Dendritic cell treated with granulocyte-macrophage colony-stimulating factor and Interleukin-4, amounts not matched to agents 40 ng/mL and 50 ng/mL, for 4 days (primary cell): ENCODE measurements at regions not wholly inside any gene's neighbourhood (a gene's known extent, or its start where the extent isn't known, plus 50 kb on each side); places are given as distances from the start of the nearest gene placed in this dataset.
"Not testable (repeated sequence)": the region's sequence is repeated elsewhere in the genome, so short reads cannot be mapped to it uniquely, and the experiment has no call there.

Experiments used
- H3K27ac Mint-ChIP-seq: one replicate; pipeline ENCODE4 v1.8.0; 2022; ENCODE audit warnings: mild to moderate bottlenecking, mixed read lengths
- H3K27me3 Mint-ChIP-seq: one replicate; pipeline ENCODE4 v1.8.0; 2022; ENCODE audit warnings: mild to moderate bottlenecking, mixed read lengths
- H3K36me3 Mint-ChIP-seq: one replicate; pipeline ENCODE4 v1.8.0; 2022; ENCODE audit warnings: low read depth, mixed read lengths
- H3K4me1 Mint-ChIP-seq: one replicate; pipeline ENCODE4 v1.8.0; 2022; ENCODE audit warnings: low read depth, mixed read lengths
- H3K4me3 Mint-ChIP-seq: one replicate; pipeline ENCODE4 v1.8.0; 2022; ENCODE audit warnings: mild to moderate bottlenecking, moderate library complexity, mixed read lengths
- H3K9me3 Mint-ChIP-seq: one replicate; pipeline ENCODE4 v1.8.0; 2022; ENCODE audit warnings: mixed read lengths
- intact Hi-C: fragments of 100-400 bp; cut with micrococcal nuclease; formaldehyde crosslinking; loops from one replicate; pipeline ENCODE4 v1.15.0; 2022

DNA sequence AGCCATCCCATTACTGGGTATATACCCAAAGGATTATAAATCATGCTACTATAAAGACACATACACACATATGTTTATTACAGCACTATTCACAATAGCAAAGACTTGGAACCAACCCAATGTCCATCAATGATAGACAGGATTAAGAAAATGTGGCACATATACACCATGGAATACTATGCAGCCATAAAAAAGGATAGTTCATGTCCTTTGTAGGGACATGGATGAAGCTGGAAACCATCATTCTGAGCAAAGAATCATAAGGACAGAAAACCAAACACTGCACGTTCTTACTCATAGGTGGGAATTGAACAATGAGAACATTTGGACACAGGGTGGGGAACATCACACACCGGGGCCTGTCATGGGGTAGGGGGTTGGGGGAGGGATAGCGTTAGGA, 60.3 kb upstream of the NMU start:
- intact Hi-C loops, H3K27me3 Mint-ChIP-seq, H3K36me3 Mint-ChIP-seq, H3K4me3 Mint-ChIP-seq, H3K9me3 Mint-ChIP-seq, H3K4me1 Mint-ChIP-seq, H3K27ac Mint-ChIP-seq: not testable (repeated sequence)

DNA sequence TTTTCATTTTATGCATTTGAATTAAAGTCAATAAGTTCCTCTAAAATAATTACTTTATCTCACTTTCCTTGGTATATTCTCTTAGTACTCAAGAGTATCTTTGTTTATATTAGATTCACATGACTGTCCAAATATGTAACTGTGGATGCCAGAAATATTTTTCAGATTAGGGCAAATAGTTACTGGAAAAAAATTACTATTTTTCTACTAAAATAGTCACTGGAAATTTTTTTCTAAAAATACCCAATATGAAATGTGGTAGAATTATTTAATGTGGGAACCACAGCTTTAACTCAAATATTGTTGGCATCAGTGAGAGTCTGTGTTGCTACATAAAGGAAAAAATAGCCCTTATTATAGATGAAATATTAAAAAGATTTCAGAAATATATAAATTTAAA, 70.4 kb upstream of the NMU start:
- Mint-ChIP-seq H3K4me3 (no peak overlapping the region), H3K27ac (no peak overlapping the region), H3K27me3 (peaks cover 1% of the 10 kb centered on the region), H3K36me3 (no peaks in the 10 kb centered on the region), H3K4me1 (no peaks in the 10 kb centered on the region), H3K9me3 (no peaks in the 10 kb centered on the region)
- intact Hi-C loops = no loop called here

DNA sequence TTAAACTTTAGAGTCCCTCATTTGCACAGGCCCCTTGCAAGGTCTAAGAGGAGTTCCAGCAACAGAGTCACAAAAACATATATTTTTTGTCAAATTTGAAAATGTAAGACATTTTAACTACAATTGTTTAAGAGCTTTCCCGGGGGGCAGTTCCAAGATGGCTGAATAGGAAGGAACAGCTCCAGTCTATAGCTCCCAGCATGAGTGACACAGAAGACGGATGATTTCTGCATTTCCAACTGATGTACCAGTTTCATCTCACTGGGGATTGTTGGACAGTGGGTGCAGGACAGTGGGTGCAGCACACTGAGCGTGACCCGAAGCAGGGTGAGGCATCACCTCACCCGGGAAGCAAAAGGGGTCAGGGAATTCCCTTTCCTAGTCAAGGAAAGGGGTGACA, 71.4 kb upstream of the NMU start:
- no peak overlapping the region for H3K4me3 Mint-ChIP-seq
- no peak overlapping the region for H3K27ac Mint-ChIP-seq
- intact Hi-C loops = no loop called here
- no peaks in the 10 kb centered on the region for H3K36me3 Mint-ChIP-seq
- H3K27me3 Mint-ChIP-seq = peaks cover 1% of the 10 kb centered on the region
- no peaks in the 10 kb centered on the region for H3K9me3 Mint-ChIP-seq
- H3K4me1 Mint-ChIP-seq = no peaks in the 10 kb centered on the region

DNA sequence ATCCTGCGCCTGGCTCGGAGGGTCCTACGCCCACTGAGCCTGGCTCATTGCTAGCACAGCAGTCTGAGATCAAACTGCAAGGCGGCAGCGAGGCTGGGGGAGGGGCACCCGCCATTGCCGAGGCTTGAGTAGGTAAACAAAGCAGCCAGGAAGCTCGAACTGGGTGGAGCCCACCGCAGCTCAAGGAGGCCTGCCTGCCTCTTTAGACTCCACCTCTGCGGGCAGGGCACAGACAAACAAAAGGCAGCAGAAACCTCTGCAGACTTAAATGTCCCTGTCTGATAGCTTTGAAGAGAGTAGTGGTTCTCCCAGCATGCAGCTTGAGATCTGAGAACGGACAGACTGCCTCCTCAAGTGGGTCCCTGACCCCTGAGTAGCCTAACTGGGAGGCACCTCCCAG, 71.9 kb upstream of the NMU start:
- H3K4me1 Mint-ChIP-seq, H3K36me3 Mint-ChIP-seq, H3K27ac Mint-ChIP-seq, H3K27me3 Mint-ChIP-seq, H3K4me3 Mint-ChIP-seq, H3K9me3 Mint-ChIP-seq, intact Hi-C loops: not testable (repeated sequence)

DNA sequence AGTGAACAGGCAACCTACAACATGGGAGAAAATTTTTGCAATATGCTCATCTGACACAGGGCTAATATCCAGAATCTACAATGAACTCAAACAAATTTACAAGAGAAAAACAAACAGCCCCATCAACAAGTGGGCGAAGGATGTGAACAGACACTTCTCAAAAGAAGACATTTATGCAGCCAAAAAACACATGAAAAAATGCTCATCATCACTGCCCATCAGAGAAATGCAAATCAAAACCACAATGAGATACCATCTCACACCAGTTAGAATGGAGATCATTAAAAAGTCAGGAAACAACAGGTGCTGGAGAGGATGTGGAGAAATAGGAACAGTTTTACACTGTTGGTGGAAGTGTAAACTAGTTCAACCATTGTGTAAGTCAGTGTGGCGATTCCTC, 76.7 kb upstream of the NMU start:
- H3K27me3 Mint-ChIP-seq, H3K4me1 Mint-ChIP-seq, H3K4me3 Mint-ChIP-seq, H3K27ac Mint-ChIP-seq, H3K9me3 Mint-ChIP-seq, intact Hi-C loops, H3K36me3 Mint-ChIP-seq: not testable (repeated sequence)

DNA sequence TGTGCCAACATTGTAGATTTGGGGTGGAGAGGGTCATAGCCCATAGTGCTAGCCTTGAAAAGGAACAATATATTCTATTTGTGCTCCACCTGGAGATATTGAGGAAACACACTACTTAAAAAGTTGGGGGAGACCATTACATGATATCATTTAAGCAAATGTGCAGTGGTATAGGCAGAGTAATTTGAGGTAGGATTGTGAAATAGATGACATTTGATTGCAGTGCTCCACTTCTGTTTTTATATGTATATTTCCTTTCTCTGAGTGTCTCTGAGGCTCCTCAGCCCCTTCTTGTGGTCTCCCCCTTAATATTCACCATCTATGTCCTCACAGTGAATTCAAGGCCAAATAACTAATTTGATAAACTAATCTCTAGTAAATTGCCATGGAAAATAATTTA, 85.6 kb upstream of the NMU start:
- Mint-ChIP-seq H3K36me3 (no peaks in the 10 kb centered on the region), H3K27ac (no peak overlapping the region), H3K4me3 (no peak overlapping the region), H3K4me1 (no peaks in the 10 kb centered on the region), H3K27me3 (no peaks in the 10 kb centered on the region), H3K9me3 (no peaks in the 10 kb centered on the region)
- intact Hi-C loops = no loop called here

DNA sequence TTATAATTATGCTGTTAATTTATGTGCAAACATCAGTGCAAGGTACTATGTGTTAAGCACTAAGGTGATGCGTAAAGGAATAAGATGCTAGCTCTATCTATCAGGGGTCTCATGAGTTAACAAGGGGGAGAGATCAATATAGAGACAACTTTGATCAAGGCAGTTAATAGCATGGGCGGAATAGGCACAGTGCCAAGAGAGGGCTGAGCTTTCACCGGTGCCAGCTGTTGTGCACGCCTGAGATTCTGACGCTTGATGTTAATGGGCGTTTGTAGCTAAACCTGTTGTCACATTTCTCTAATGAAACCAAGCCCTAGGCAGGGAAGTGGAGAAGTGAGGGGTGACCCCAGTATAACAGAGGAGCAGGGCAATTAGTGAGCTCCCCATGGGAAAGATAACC, 86.0 kb upstream of the NMU start:
- no peaks in the 10 kb centered on the region for H3K4me1 Mint-ChIP-seq
- H3K4me3 Mint-ChIP-seq = no peak overlapping the region
- H3K27ac Mint-ChIP-seq = no peak overlapping the region
- H3K9me3 Mint-ChIP-seq = no peaks in the 10 kb centered on the region
- H3K27me3 Mint-ChIP-seq = no peaks in the 10 kb centered on the region
- intact Hi-C loops = no loop called here
- no peaks in the 10 kb centered on the region for H3K36me3 Mint-ChIP-seq

DNA sequence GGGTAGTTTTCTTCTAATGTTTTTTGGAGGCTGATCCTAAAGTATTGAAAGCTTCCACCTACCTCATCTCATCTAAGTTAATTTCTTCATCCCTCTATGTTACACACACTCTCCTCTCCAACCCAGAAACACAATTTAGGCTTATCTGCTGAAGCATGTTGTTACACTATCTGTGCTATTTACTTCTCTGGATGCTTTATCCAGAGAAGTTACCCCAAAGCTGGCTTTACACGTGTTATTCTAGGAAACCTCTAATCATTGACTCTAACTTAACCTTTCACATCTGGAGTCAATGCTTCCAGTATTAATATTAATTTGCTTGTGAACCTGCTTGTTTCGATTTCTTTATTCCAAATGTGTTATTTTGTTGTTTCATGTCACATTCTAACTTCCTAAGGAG, 87.3 kb upstream of the NMU start:
- Mint-ChIP-seq H3K4me1 (no peaks in the 10 kb centered on the region), H3K9me3 (no peaks in the 10 kb centered on the region), H3K36me3 (no peaks in the 10 kb centered on the region), H3K27ac (no peak overlapping the region), H3K4me3 (no peak overlapping the region), H3K27me3 (no peaks in the 10 kb centered on the region)
- intact Hi-C loops = no loop called here

DNA sequence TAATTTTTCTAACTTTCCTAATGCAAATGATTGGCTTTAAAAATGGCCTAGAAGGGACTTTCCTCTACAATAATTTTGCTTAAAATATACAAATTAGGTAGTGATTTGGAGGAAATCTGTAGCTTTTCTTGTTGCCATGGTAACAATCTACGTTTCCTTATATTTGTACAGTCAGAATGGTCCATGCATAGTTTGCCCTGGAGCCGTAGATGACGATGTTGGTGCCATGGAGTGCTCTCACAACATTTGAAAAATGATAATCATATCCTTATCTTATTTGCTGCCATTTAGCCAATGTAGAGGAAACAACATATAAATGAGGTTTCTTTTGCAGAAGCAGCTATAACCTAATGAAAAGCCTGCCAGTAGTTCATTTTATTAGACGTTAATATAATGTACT, 89.0 kb upstream of the NMU start:
- intact Hi-C loops = no loop called here
- H3K36me3 Mint-ChIP-seq = no peaks in the 10 kb centered on the region
- no peaks in the 10 kb centered on the region for H3K9me3 Mint-ChIP-seq
- H3K27me3 Mint-ChIP-seq = peaks cover 1% of the 10 kb centered on the region
- no peaks in the 10 kb centered on the region for H3K4me1 Mint-ChIP-seq
- no peak overlapping the region for H3K27ac Mint-ChIP-seq
- no peak overlapping the region for H3K4me3 Mint-ChIP-seq

DNA sequence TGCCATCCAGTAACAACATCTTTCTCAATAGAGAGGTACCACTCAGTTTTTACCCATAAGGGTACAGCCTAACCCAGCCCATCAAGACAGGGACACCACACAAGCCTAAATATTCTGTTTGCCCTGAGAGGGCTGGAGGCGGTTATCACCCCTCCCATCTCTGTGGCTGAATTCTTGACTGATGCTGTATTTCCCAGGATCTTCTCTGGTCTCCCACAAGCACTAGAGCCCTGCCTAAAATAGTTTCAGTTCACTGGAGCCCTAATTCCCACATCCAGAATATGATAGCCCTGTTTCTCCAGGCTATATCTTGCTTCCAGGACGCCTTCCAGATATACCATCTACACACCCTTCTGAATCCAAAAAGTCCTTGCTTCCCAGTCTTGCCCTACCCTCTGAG, 91.6 kb upstream of the NMU start:
- Mint-ChIP-seq H3K4me1 (no peaks in the 10 kb centered on the region), H3K36me3 (no peaks in the 10 kb centered on the region), H3K27me3 (peaks cover 4% of the 10 kb centered on the region), H3K4me3 (no peak overlapping the region), H3K9me3 (no peaks in the 10 kb centered on the region), H3K27ac (no peak overlapping the region)
- intact Hi-C loops = no loop called here

DNA sequence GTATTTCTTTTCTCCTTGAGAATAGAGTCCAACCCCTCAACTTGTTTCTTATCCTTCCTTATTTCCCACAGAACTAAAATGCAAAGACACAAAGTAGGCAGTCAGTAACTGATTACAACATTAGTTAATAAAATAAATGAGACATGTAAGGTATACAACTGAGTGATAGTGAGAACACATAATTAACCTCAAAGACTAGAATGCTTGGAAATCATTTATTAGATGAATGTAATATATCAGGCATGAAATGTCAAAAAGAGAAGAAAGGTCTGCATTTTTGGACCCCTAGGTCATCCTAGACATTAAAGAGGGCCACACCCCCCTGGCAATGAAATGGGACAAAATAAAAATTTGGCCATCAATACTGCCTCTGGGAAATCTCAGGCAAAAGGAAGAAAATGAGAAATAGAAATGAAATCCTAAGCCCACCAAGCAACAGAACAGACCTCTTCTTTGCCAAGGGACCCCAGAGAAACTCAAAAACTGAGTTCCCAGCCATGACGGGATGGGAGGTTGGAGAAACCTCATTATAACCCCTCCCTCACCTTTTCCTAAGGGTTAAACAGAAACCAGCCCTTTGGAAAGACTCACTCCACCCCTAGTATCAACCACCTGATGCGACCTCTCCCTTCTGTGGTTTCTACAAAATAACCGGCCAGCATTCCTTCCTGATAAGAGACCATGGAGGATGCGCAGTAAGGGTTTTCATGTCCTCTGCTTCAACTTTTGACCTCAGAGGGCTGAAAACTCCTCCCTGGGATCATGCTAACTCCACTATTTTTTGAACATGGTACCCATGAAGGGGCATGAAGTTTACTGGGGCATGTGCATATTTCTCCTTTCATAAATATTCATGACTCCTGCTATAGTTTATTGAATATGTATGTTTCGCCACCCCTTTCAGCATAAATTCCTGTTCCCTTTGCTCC, 90.0 kb upstream of the EXOC1L start:
- H3K4me1 Mint-ChIP-seq = no peaks in the 10 kb centered on the region
- H3K27ac Mint-ChIP-seq = no peak overlapping the region
- H3K4me3 Mint-ChIP-seq = no peak overlapping the region
- intact Hi-C loops = no loop called here
- H3K36me3 Mint-ChIP-seq = no peaks in the 10 kb centered on the region
- H3K27me3 Mint-ChIP-seq = peaks cover 4% of the 10 kb centered on the region
- H3K9me3 Mint-ChIP-seq = no peaks in the 10 kb centered on the region

DNA sequence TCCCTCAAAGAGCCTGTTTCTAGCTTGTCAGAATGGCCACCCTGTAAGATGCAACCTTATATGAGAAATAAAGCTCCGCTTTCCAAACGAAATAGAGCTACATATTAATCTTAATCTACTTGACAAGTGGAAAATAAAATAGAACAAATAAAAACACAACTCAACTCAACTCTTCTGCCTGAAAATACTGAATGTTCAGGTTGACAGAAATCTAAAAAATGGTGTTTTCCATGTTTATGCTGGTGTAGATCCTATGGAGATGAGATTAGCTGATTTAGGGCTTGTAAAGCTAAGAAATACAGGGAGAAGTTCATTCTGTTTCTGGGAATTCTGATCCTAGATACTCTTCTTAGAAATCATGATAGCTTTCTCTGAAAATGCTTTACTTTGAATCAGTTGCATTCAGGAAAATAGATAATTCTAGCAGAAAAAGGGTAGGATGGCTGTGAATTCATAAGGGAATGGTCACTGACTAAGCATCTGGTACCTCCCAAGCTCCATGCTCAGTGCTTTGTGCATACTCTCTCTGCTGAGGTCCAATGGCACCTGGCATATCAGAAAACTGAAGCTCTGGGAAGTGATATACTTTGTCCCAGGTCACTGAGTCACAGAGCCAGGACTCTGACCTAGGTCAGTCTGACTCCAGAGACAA, 89.2 kb upstream of the EXOC1L start:
- intact Hi-C loops = no loop called here
- Mint-ChIP-seq H3K4me1 (no peaks in the 10 kb centered on the region), H3K9me3 (no peaks in the 10 kb centered on the region), H3K36me3 (no peaks in the 10 kb centered on the region), H3K27ac (no peak overlapping the region), H3K4me3 (no peak overlapping the region), H3K27me3 (peaks cover 6% of the 10 kb centered on the region)

DNA sequence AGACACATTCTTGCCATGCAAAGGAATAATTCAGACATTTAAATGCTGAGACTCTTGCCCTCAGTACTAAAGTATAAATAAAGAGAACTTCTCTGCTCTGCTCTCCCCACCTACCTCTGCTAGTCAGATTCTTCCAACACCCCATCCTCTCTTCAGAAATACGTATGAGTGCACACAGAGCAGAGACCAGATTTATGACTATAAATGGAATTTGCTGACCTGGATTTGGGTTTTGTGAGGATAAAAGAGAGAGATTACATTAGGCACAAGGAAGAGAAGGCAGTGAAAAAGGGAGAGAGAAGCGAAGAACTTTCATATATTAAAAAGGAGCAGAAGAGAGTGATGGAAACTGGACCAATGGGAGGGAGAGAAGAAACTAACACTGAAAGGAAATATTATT, 87.6 kb upstream of the EXOC1L start:
- Mint-ChIP-seq H3K27me3 (peaks cover 6% of the 10 kb centered on the region), H3K4me3 (no peak overlapping the region), H3K27ac (no peak overlapping the region), H3K4me1 (peaks cover 4% of the 10 kb centered on the region), H3K9me3 (no peaks in the 10 kb centered on the region), H3K36me3 (no peaks in the 10 kb centered on the region)
- intact Hi-C loops = no loop called here

DNA sequence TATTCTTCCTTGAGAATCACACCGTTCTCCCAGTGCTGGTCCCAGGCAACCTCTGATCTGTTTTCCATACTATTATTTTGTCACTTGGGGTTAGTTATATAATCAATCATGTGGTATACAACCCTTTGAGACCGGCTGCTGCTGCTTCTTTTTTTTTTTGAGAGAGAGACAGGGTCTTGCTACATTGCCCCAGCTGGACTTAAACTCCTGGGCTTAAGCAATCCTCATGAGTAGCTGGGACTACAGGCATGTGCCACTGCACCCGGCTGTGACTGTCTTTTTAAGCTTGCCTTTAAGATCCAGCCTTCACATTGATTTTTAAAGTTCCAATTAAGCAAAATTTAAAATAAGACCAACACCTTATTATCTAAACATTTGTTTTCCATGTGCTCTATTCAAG, 86.7 kb upstream of the EXOC1L start:
- no peaks in the 10 kb centered on the region for H3K9me3 Mint-ChIP-seq
- no peak overlapping the region for H3K4me3 Mint-ChIP-seq
- intact Hi-C loops = no loop called here
- H3K4me1 Mint-ChIP-seq = peaks cover 6% of the 10 kb centered on the region
- H3K27me3 Mint-ChIP-seq = peaks cover 6% of the 10 kb centered on the region
- H3K27ac Mint-ChIP-seq = no peak overlapping the region
- H3K36me3 Mint-ChIP-seq = no peaks in the 10 kb centered on the region

DNA sequence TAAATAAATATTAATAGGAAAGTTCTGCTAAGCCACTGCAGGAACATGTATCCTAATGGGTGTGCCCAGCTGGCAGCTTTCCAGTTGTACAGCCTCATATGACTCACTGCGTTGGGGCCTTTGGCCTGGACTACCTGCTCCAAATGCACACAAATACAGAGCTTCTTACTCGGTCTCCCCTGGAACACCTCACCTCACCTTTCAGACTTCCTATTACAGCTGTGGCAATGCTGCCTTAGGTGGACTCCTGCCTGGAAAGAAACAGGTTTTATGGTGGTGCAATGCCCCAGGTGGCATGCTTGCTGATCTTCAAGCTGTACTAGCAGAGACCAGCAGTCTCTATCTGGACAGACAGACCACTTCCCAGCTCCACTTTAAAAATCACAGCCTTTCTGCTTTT, 85.7 kb upstream of the EXOC1L start:
- intact Hi-C loops = no loop called here
- Mint-ChIP-seq H3K36me3 (no peaks in the 10 kb centered on the region), H3K4me3 (no peak overlapping the region), H3K27me3 (peaks cover 11% of the 10 kb centered on the region), H3K9me3 (no peaks in the 10 kb centered on the region), H3K4me1 (peaks cover 6% of the 10 kb centered on the region), H3K27ac (no peak overlapping the region)
